ENCODE measurements at regions not wholly inside any gene's neighbourhood (a gene's known extent, or its start where the extent isn't known, plus 50 kb on each side); places are given as distances from the start of the nearest gene placed in this dataset.

- TF ChIP-seq CTCF (IDR thresholded peaks at IDR 0.05 in 2 of 3, conservative IDR thresholded peaks at IDR 0.05 in 1 of 3; ENCODE audit: control insufficient read depth in 2 of 3, extremely low read depth in 1 of 3, insufficient read depth in 1 of 3, low read depth in 3 of 3, low read length in 3 of 3): no peak
- TF ChIP-seq BHLHE40 (IDR thresholded peaks at IDR 0.05; ENCODE audit: borderline replicate concordance in 1 of 2, low read depth in 2 of 2, low read length in 1 of 2): no peak
- TF ChIP-seq REST (IDR thresholded peaks at IDR 0.05; ENCODE audit: low read depth, low read length): no peak
- no peak for TF ChIP-seq BRCA1 (IDR thresholded peaks at IDR 0.05; ENCODE audit: low read depth, low read length)
- TF ChIP-seq EZH2 (IDR thresholded peaks at IDR 0.05; ENCODE audit: borderline replicate concordance, control insufficient read depth, low read depth, low read length): no peak
- no peak for TF ChIP-seq ZNF592 (IDR thresholded peaks at IDR 0.05)
- no peak for TF ChIP-seq ATF2 (IDR thresholded peaks at IDR 0.05; ENCODE audit: low read length)
- TF ChIP-seq E2F4 (IDR thresholded peaks at IDR 0.05; ENCODE audit: low read depth, low read length): no peak
- TF ChIP-seq BMI1 (IDR thresholded peaks at IDR 0.05; ENCODE audit: borderline replicate concordance): no peak
- TF ChIP-seq SMC3 (IDR thresholded peaks at IDR 0.05; ENCODE audit: borderline replicate concordance, low read length): no peak
Measured at GRCh38 chr15:99466701-99467337, 99.0 kb upstream of the MEF2A start.
